ENCODE measurements at regions not wholly inside any gene's neighbourhood (a gene's known extent, or its start where the extent isn't known, plus 50 kb on each side); places are given as distances from the start of the nearest gene placed in this dataset.

DNA sequence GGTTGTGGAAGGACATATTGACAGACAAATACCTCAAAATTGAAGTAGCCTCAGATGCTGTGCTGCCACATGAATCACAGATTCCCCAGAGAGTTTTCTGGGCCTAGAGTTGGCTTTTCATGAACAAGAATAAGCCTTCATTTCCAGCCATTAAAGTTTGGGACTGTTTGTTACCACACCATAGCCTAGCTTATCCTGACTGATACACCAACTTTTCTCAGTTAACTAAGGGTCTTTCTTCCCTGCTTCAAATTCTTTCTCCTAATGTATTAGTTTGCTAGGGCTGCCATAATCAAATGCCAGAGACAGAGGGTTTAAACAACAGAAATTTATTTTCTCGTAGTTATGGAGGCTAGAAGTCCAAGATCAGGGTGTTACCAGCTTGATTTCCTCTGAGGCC lies 237.4 kb upstream of the ZFP64 start:
- H2AK5ac ChIP-seq (ENCODE audit: low read depth, low read length), result no peak overlapping the region
- no peak overlapping the region for H3K56ac ChIP-seq (replicated peaks; ENCODE audit: insufficient read length, low read depth, low read length)
- 95% methylated on average over 1 of the region's 1 CpG; no CpG with 5 or more reads in 1 of the 2 experiments for WGBS, 2 experiments (ENCODE audit: extremely low coverage in 1 of 2, insufficient coverage in 1 of 2, insufficient read length in 1 of 2, insufficient replicate concordance in 2 of 2, low coverage in 1 of 2, low lambda C conversion rate in 2 of 2, missing lambda C conversion rate in 1 of 2)
- no peak overlapping the region for H2BK12ac ChIP-seq (ENCODE audit: low read depth, low read length)
- no peak for FAIRE-seq
- no peak overlapping the region for H4K91ac ChIP-seq (replicated peaks; ENCODE audit: insufficient read length, low read length)
- 0 out of 7 replicates have a peak, but pooled peaks cover 0 to 2% (median 0%) of the 10 kb centered on the region in 4 experiments for H3K4me1 ChIP-seq (replicated peaks in 1 of 4; ENCODE audit: control insufficient read depth in 3 of 4, insufficient read depth in 4 of 4, low read length in 3 of 4)
- no peak overlapping the region for H3K14ac ChIP-seq (ENCODE audit: insufficient read length)
- no peak overlapping the region for H3K4me2 ChIP-seq (ENCODE audit: insufficient read depth in 1 of 2, low read depth in 2 of 2, low read length in 2 of 2)
- H4K20me1 ChIP-seq (replicated peaks in 1 of 2; ENCODE audit: control insufficient read depth in 1 of 2, insufficient read depth in 2 of 2, low read length in 2 of 2), result no peaks in the 10 kb centered on the region
- H3K9me3 ChIP-seq (ENCODE audit: insufficient read depth in 2 of 2, low read depth in 1 of 2, low read length in 1 of 2), result 0 out of 4 replicates have a peak, but pooled peaks cover 0 to 6% of the 10 kb centered on the region in 2 experiments
- H4K8ac ChIP-seq (ENCODE audit: extremely low read depth, insufficient read depth, low read length), result no peak overlapping the region
- H3K23ac ChIP-seq (ENCODE audit: insufficient read length), result no peak overlapping the region
- no peak overlapping the region for H2BK15ac ChIP-seq (ENCODE audit: low read length)
- H2BK5ac ChIP-seq (ENCODE audit: low read depth, low read length), result no peak overlapping the region
- ChIA-PET CTCF (ENCODE audit: partially characterized antibody) (interaction anchor here (1.4 kb wide), 1 partner anchor 9 kb away, joined by 4 read pairs; no protein-coding TSS in a partner anchor), POLR2A (ENCODE audit: partially characterized antibody) (no interaction called here)
- no peaks in the 10 kb centered on the region for H3K36me3 ChIP-seq (ENCODE audit: control insufficient read depth in 2 of 4, insufficient read depth in 4 of 4, low read length in 3 of 4)
- H3K18ac ChIP-seq (ENCODE audit: extremely low read depth, low read length), result no peak overlapping the region
- TF ChIP-seq SIX5 (IDR thresholded peaks at IDR 0.05; ENCODE audit: low read depth, low read length), result no peak
- TF ChIP-seq SRF (IDR thresholded peaks at IDR 0.05; ENCODE audit: low read depth, low read length), result no peak
- TF ChIP-seq SP2 (IDR thresholded peaks at IDR 0.05; ENCODE audit: low read length), result no peak
- H3K9ac ChIP-seq (replicated peaks in 1 of 4; ENCODE audit: extremely low read depth in 1 of 4, low read depth in 3 of 4, low read length in 3 of 4), result no peak overlapping the region
- no peak overlapping the region for H3K27ac ChIP-seq (ENCODE audit: low read depth, low read length)
- no peak overlapping the region for H2BK20ac ChIP-seq (ENCODE audit: low read length)
- H3K23me2 ChIP-seq (ENCODE audit: low read depth, low read length), result no peaks in the 10 kb centered on the region
- H4K5ac ChIP-seq (ENCODE audit: insufficient read length, low read depth, low read length), result no peak overlapping the region
- no peaks in the 10 kb centered on the region for H3K27me3 ChIP-seq (replicated peaks in 1 of 4; ENCODE audit: control insufficient read depth in 3 of 4, extremely low read depth in 1 of 4, insufficient read depth in 3 of 4, low read length in 3 of 4)
- no peak for DNase-seq (ENCODE audit: low read depth in 1 of 2, low spot score in 2 of 2)
- H3K79me2 ChIP-seq (ENCODE audit: control insufficient read depth in 1 of 2, insufficient read depth in 2 of 2, low read length in 2 of 2), result no peaks in the 10 kb centered on the region
- no peak overlapping the region for H3K4me3 ChIP-seq (ENCODE audit: extremely low read depth in 1 of 4, insufficient read depth in 2 of 4, low read depth in 3 of 4, low read length in 4 of 4)
- H2AFZ ChIP-seq (ENCODE audit: low read length), result no peak overlapping the region
- H2BK120ac ChIP-seq (replicated peaks; ENCODE audit: low read depth, low read length), result no peak overlapping the region
- no peaks in the 10 kb centered on the region for H3K79me1 ChIP-seq (ENCODE audit: low read depth, low read length)
- no peak overlapping the region for H3K4ac ChIP-seq (replicated peaks; ENCODE audit: insufficient read length, low read depth, low read length)

All from H1 (cell line).